ENCODE measurements at regions not wholly inside any gene's neighbourhood (a gene's known extent, or its start where the extent isn't known, plus 50 kb on each side); places are given as distances from the start of the nearest gene placed in this dataset.
A peak's percentile ranks its signal among the peaks of the same experiment; 100 is the strongest.

- intact Hi-C loops (cut with DNase I) = no loop called here
- TF ChIP-seq, protein P1, sequence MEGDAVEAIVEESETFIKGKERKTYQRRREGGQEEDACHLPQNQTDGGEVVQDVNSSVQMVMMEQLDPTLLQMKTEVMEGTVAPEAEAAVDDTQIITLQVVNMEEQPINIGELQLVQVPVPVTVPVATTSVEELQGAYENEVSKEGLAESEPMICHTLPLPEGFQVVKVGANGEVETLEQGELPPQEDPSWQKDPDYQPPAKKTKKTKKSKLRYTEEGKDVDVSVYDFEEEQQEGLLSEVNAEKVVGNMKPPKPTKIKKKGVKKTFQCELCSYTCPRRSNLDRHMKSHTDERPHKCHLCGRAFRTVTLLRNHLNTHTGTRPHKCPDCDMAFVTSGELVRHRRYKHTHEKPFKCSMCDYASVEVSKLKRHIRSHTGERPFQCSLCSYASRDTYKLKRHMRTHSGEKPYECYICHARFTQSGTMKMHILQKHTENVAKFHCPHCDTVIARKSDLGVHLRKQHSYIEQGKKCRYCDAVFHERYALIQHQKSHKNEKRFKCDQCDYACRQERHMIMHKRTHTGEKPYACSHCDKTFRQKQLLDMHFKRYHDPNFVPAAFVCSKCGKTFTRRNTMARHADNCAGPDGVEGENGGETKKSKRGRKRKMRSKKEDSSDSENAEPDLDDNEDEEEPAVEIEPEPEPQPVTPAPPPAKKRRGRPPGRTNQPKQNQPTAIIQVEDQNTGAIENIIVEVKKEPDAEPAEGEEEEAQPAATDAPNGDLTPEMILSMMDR (IDR thresholded peaks at IDR 0.05) = no peak
- TF ChIP-seq POLR2A (IDR thresholded peaks at IDR 0.05) (no peak), POLR2AphosphoS5 (IDR thresholded peaks at IDR 0.05; ENCODE audit: insufficient read depth in 1 of 2, low read depth in 1 of 2) (no peak)
- H3K27ac ChIP-seq = no peak overlapping the region
- H3K9me3 ChIP-seq = no peaks in the 10 kb centered on the region
- no peak for DNase-seq (ENCODE audit: extremely low spot score in 2 of 2)
- no peak overlapping the region for H3K4me3 ChIP-seq
- H3K4me1 ChIP-seq = peaks cover 16% of the 10 kb centered on the region
- no peaks in the 10 kb centered on the region for H3K27me3 ChIP-seq
- no peaks in the 10 kb centered on the region for H3K36me3 ChIP-seq
Measured at GRCh38 chr12:105840384-105840783, 298.4 kb downstream of the NUAK1 start.

GRCh38 chr12:105841840-105842239 lies 296.9 kb downstream of the NUAK1 start:
- H3K36me3 ChIP-seq = no peaks in the 10 kb centered on the region
- intact Hi-C loops (cut with DNase I) = no loop called here
- no peak for TF ChIP-seq POLR2AphosphoS5 (IDR thresholded peaks at IDR 0.05; ENCODE audit: insufficient read depth in 1 of 2, low read depth in 1 of 2)
- TF ChIP-seq, protein P1 (IDR thresholded peaks at IDR 0.05) = no peak
- TF ChIP-seq POLR2A (IDR thresholded peaks at IDR 0.05) = no peak
- no peak for DNase-seq (ENCODE audit: extremely low spot score in 2 of 2)
- peak overlapping the region; percentile 9 for H3K27ac ChIP-seq
- no peak overlapping the region for H3K4me3 ChIP-seq
- H3K9me3 ChIP-seq = no peaks in the 10 kb centered on the region
- H3K4me1 ChIP-seq = peaks cover 16% of the 10 kb centered on the region
- H3K27me3 ChIP-seq = no peaks in the 10 kb centered on the region

DNA sequence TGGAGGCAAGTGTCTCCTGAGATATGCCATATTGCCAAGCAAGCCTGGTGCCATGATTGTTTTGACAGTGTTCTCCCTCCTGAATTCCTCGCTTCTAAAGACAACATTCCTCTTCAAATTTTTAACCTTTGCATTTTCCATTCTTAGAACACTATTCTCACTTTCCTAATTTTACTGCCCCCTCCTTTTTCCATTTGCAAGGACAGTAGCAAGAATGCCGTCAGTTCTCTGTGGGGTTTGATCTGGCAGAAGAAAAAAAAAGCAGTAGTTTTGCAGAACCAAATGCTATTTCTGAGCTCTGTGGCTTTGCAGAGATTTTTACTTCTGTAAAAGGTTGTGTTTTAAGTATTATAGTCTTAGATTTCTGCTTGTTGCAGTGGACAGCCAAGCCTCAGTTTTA lies 295.2 kb downstream of the NUAK1 start:
- no peaks in the 10 kb centered on the region for H3K36me3 ChIP-seq
- no peaks in the 10 kb centered on the region for H3K9me3 ChIP-seq
- H3K4me1 ChIP-seq = peaks cover 16% of the 10 kb centered on the region
- peak overlapping the region; percentile 45 for H3K27ac ChIP-seq
- H3K4me3 ChIP-seq = no peak overlapping the region
- TF ChIP-seq POLR2AphosphoS5 (IDR thresholded peaks at IDR 0.05; ENCODE audit: insufficient read depth in 1 of 2, low read depth in 1 of 2) (no peak), POLR2A (IDR thresholded peaks at IDR 0.05) (no peak)
- TF ChIP-seq, protein P1 (IDR thresholded peaks at IDR 0.05) = no peak
- intact Hi-C loops (cut with DNase I) = no loop called here
- H3K27me3 ChIP-seq = no peaks in the 10 kb centered on the region
- no peak for DNase-seq (ENCODE audit: extremely low spot score in 2 of 2)

DNA sequence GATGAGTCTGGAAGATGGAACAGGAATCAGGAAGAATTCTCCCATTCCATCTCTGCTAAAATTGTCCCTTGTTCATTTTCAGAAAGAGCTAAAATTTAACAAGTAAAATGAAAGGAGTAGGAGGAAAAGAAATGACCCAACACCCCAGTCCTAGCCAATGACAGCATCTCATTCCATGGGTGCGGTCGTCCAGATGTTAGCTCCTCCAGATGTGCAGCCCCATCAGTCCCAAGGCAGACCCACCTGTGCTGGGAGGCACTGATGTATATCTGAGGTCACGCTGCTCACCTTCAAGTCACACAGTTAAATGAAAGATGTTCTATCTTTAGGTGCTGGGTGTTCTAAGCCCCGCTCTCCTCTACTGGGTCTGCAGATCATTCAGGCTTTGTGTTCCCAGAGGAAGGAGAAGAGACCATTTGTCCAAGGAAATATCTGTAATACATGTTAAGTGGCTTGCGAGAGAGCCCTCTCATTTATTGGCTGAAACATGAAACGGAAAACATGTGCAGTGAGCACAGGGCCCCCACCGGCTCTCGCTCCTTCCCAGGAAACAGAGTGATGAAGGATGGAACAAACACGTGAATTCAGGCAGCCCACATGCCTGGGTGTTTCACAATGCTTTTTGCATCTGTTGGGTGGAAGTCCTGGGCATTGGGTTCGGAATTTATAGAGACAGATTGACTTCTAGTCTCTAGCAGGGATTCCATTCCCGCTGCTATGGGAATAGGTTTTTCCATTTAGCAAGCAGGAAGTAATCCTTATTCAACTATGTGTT lies 294.6 kb downstream of the NUAK1 start:
- TF ChIP-seq, protein P1 (IDR thresholded peaks at IDR 0.05) = no peak
- TF ChIP-seq POLR2AphosphoS5 (IDR thresholded peaks at IDR 0.05; ENCODE audit: insufficient read depth in 1 of 2, low read depth in 1 of 2) (no peak), POLR2A (IDR thresholded peaks at IDR 0.05) (no peak)
- Histone ChIP-seq H3K9me3 (no peaks in the 10 kb centered on the region), H3K36me3 (no peaks in the 10 kb centered on the region), H3K27ac (peak overlapping the region; percentile 45), H3K4me1 (peaks cover 16% of the 10 kb centered on the region), H3K4me3 (no peak overlapping the region), H3K27me3 (no peaks in the 10 kb centered on the region)
- intact Hi-C loops (cut with DNase I) = no loop called here
- no peak for DNase-seq (ENCODE audit: extremely low spot score in 2 of 2)

- intact Hi-C loops (cut with DNase I) = no loop called here
- TF ChIP-seq, protein P1 (IDR thresholded peaks at IDR 0.05) = no peak
- TF ChIP-seq POLR2AphosphoS5 (IDR thresholded peaks at IDR 0.05; ENCODE audit: insufficient read depth in 1 of 2, low read depth in 1 of 2) = no peak
- TF ChIP-seq POLR2A (IDR thresholded peaks at IDR 0.05) = no peak
Measured at GRCh38 chr12:105846331-105846730, 292.4 kb downstream of the NUAK1 start.

More at GRCh38 chr12:105846331-105846730, 292.4 kb downstream of the NUAK1 start:
- Histone ChIP-seq H3K27ac (no peak overlapping the region), H3K36me3 (no peaks in the 10 kb centered on the region), H3K27me3 (no peaks in the 10 kb centered on the region), H3K9me3 (no peaks in the 10 kb centered on the region), H3K4me1 (peaks cover 16% of the 10 kb centered on the region), H3K4me3 (no peak overlapping the region)
- no peak for DNase-seq (ENCODE audit: extremely low spot score in 2 of 2)
